ENCODE measurements at regions not wholly inside any gene's neighbourhood (a gene's known extent, or its start where the extent isn't known, plus 50 kb on each side); places are given as distances from the start of the nearest gene placed in this dataset.

GRCh38 chr2:190783513-190784263 lies 96.9 kb upstream of the GLS start:
- DNase-seq: no peak

- no peak for DNase-seq
Observed at GRCh38 chr2:190785334-190785733, 95.3 kb upstream of the GLS start.

- DNase-seq: no peak
Observed at GRCh38 chr2:190786404-190787166, 94.0 kb upstream of the GLS start.

- no peak for DNase-seq
Observed at GRCh38 chr2:190787743-190788235, 92.8 kb upstream of the GLS start.

GRCh38 chr2:190789074-190790004 lies 91.3 kb upstream of the GLS start:
- DNase-seq: no peak

GRCh38 chr2:190791347-190791975 lies 89.2 kb upstream of the GLS start:
- DNase-seq: no peak

- DNase-seq: no peak
Observed at GRCh38 chr2:190791976-190792575, 88.5 kb upstream of the GLS start.

- no peak for DNase-seq
Observed at GRCh38 chr2:190792956-190793888, 87.4 kb upstream of the GLS start.

GRCh38 chr2:190794377-190794776 lies 86.2 kb upstream of the GLS start:
- no peak for DNase-seq

GRCh38 chr2:190794790-190795189 lies 85.8 kb upstream of the GLS start:
- DNase-seq: no peak

- no peak for DNase-seq
Observed at GRCh38 chr2:190795686-190796085, 84.9 kb upstream of the GLS start.

GRCh38 chr2:190799999-190800398 lies 80.6 kb upstream of the GLS start:
- DNase-seq: no peak

- DNase-seq: no peak
Observed at GRCh38 chr2:190800528-190800927, 80.1 kb upstream of the GLS start.

- DNase-seq: no peak
Observed at GRCh38 chr2:190802129-190802528, 78.5 kb upstream of the GLS start.

- no peak for DNase-seq
Observed at GRCh38 chr2:190802626-190803209, 77.9 kb upstream of the GLS start.

- peak; percentile 38 for DNase-seq
Observed at GRCh38 chr2:190804182-190804795, 76.3 kb upstream of the GLS start.

GRCh38 chr2:190805126-190805525 lies 75.5 kb upstream of the GLS start:
- DNase-seq: no peak

- no peak for DNase-seq
Observed at GRCh38 chr2:190805843-190806242, 74.8 kb upstream of the GLS start.

- DNase-seq: no peak
Observed at GRCh38 chr2:190807886-190808285, 72.7 kb upstream of the GLS start.

Measured in muscle of arm (tissue), 1 donor.